Activated naive CD4-positive, alpha-beta T cell treated with anti-CD3 and anti-CD28 coated beads for 36 hours (primary cell): ENCODE measurements at regions not wholly inside any gene's neighbourhood (a gene's known extent, or its start where the extent isn't known, plus 50 kb on each side); places are given as distances from the start of the nearest gene placed in this dataset.
"Not testable (repeated sequence)": the region's sequence is repeated elsewhere in the genome, so short reads cannot be mapped to it uniquely, and the experiment has no call there.

Source experiments
- CTCF ChIA-PET: fragments of 350-600 bp; sonication (Branson Sonifier 250); formaldehyde crosslinking; loops from one replicate; lab custom pipeline; 2021; ENCODE audit warnings: antibody characterized with exemption; lab: Charles Lee
- DNase-seq: peaks from one replicate; pipeline ENCODE4 v3.0.0-alpha.2; 2020
- H3K27ac Mint-ChIP-seq: one replicate; pipeline ENCODE4 v1.8.0; 2021; ENCODE audit warnings: mild to moderate bottlenecking, mixed read lengths
- H3K27me3 Mint-ChIP-seq: one replicate; pipeline ENCODE4 v1.8.0; 2021; ENCODE audit warnings: low read depth, mixed read lengths
- H3K36me3 Mint-ChIP-seq: one replicate; pipeline ENCODE4 v1.8.0; 2021; ENCODE audit warnings: low read depth, mixed read lengths
- H3K4me1 Mint-ChIP-seq: one replicate; pipeline ENCODE4 v1.8.0; 2021; ENCODE audit warnings: low read depth, mixed read lengths
- H3K4me3 Mint-ChIP-seq: one replicate; pipeline ENCODE4 v1.8.0; 2021; ENCODE audit warnings: mild to moderate bottlenecking, moderate library complexity, mixed read lengths
- H3K9me3 Mint-ChIP-seq: one replicate; pipeline ENCODE4 v1.8.0; 2021; ENCODE audit warnings: mixed read lengths
- intact Hi-C: fragments of 100-400 bp; cut with micrococcal nuclease; formaldehyde crosslinking; loops from one replicate; pipeline ENCODE4 v1.15.1; 2023

DNA sequence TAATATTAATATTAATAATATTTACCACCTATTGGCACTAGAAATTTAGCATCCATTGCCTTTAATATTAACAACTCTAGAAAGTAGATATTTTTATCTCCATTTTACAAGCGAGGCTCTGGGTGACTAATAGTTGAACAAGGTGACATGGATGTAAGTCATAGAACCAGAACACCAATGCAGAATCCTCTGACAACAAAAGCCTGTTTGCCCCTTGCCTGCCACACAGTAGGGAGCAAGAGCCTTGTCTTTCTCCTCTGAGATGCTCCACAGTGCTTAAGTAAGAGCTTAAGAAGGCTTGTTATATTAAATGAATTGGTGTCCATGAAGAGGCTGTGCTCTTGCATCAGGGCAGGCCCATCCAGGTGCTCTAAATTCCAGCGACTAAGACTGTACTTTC is 51.2 kb upstream of the LBX1 start:
- CTCF ChIA-PET, result no interaction called here
- Mint-ChIP-seq H3K27me3 (peaks cover 33% of the 10 kb centered on the region), H3K36me3 (no peaks in the 10 kb centered on the region), H3K4me1 (peaks cover 2% of the 10 kb centered on the region), H3K4me3 (no peak overlapping the region), H3K9me3 (no peaks in the 10 kb centered on the region), H3K27ac (no peak overlapping the region)
- DNase-seq, result no peak
- intact Hi-C loops, result no loop called here

DNA sequence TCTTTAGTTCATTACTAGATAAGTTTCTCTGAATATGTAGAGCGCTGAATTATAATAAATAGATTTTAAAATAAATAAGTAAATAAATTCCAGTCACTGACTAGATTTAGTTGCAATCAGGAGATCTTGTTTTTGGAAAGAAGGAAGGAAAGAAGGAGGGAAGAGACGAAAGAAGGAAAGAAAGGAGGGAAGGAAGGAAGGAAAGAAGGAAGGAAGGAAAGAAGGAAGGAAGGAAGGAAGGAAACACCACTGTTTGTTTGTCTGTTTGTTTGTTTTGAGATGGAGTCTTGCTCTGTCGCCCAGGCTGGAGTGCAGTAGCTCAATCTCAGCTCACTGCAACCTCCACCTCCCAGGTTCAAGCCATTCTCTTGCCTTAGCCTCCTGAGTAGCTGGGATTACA is 51.7 kb upstream of the LBX1 start:
- H3K4me1 Mint-ChIP-seq, H3K27ac Mint-ChIP-seq, intact Hi-C loops, H3K4me3 Mint-ChIP-seq, CTCF ChIA-PET, H3K9me3 Mint-ChIP-seq, H3K36me3 Mint-ChIP-seq, DNase-seq: not testable (repeated sequence)
- H3K27me3 Mint-ChIP-seq, result peaks cover 37% of the 10 kb centered on the region

DNA sequence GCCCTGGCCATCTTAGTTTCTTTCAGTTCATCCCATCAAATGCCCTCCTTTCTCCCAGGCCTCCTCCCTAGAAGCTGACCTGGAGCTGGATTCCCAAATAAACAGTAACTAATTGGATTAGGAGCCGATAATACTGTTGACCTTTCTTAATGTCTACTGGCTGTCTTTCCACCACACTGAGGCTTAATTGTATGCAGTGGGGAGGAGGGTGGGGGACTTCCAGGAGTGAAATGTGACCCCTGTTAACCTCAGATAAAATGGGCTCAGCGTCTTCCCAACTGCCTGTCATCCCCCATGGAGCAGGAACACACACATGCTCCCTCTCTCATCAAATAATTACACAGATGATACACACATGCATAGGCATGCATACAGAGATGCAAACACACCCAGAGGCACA is 53.7 kb upstream of the LBX1 start:
- no peak overlapping the region for H3K27ac Mint-ChIP-seq
- H3K4me3 Mint-ChIP-seq, result no peak overlapping the region
- H3K4me1 Mint-ChIP-seq, result peaks cover 2% of the 10 kb centered on the region
- intact Hi-C loops, result no loop called here
- no peak for DNase-seq
- no peaks in the 10 kb centered on the region for H3K36me3 Mint-ChIP-seq
- H3K9me3 Mint-ChIP-seq, result no peaks in the 10 kb centered on the region
- CTCF ChIA-PET, result no interaction called here
- H3K27me3 Mint-ChIP-seq, result peaks cover 55% of the 10 kb centered on the region

DNA sequence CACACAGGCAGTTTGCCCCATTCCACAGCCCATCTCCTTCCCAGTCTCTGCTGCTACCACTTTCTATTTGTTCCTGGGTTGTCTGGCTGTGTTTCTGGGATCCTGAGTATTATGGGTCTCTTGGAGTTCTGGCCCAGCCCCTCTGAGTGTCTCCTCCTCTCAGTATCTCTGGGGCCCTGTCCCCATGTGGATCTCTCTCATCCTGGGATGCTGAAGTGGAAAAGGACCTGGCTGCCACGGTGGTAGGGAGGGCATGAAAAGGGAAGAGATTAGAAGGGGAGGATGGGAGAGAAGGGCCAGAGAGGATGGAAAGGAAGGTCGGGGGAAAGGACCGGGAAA is 54.5 kb upstream of the LBX1 start:
- Mint-ChIP-seq H3K27me3 (peaks cover 58% of the 10 kb centered on the region), H3K4me1 (peaks cover 2% of the 10 kb centered on the region), H3K36me3 (no peaks in the 10 kb centered on the region), H3K9me3 (no peaks in the 10 kb centered on the region), H3K27ac (no peak overlapping the region), H3K4me3 (no peak overlapping the region)
- intact Hi-C loops, result no loop called here
- CTCF ChIA-PET, result no interaction called here
- no peak for DNase-seq

DNA sequence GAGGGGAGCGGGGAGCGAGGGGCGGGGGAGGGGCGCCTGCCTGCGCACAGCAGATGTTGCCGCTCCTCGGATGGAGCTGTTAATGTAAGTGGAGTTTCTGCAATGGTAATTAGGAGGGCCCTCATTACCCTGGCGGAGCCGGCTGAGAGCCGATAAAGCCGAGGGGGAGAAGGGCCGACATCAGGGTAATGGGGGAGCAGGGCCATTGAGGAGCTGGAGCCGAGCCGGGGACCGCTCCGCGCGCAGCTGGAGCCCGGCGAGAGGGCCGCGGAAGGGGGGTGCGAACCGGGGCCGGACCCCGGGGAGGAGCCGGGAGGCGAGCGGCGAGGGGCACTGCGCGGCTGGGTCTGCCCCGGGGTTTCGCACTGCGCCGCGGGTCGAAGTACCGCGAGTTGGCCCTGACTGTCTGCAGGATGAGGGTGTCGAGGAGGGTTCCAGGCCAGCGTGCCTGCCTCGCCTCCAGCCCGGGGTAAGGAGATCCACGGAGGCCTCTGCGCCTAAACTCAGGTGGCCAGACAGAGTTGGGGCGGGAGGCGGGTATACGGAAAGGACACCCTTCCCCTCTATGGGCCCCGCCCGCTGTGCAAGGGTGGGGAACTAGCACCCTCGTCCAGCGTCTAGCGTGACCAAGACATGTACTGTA is 55.0 kb upstream of the LBX1 start:
- H3K4me1 Mint-ChIP-seq, result peaks cover 2% of the 10 kb centered on the region
- no peaks in the 10 kb centered on the region for H3K36me3 Mint-ChIP-seq
- DNase-seq, result no peak
- no peak overlapping the region for H3K27ac Mint-ChIP-seq
- peaks cover 59% of the 10 kb centered on the region for H3K27me3 Mint-ChIP-seq
- H3K9me3 Mint-ChIP-seq, result no peaks in the 10 kb centered on the region
- CTCF ChIA-PET, result interaction anchor here (1.1 kb wide), 1 partner anchor 70 kb away, joined by 3 read pairs; no protein-coding TSS in a partner anchor
- H3K4me3 Mint-ChIP-seq, result no peak overlapping the region
- intact Hi-C loops, result no loop called here

DNA sequence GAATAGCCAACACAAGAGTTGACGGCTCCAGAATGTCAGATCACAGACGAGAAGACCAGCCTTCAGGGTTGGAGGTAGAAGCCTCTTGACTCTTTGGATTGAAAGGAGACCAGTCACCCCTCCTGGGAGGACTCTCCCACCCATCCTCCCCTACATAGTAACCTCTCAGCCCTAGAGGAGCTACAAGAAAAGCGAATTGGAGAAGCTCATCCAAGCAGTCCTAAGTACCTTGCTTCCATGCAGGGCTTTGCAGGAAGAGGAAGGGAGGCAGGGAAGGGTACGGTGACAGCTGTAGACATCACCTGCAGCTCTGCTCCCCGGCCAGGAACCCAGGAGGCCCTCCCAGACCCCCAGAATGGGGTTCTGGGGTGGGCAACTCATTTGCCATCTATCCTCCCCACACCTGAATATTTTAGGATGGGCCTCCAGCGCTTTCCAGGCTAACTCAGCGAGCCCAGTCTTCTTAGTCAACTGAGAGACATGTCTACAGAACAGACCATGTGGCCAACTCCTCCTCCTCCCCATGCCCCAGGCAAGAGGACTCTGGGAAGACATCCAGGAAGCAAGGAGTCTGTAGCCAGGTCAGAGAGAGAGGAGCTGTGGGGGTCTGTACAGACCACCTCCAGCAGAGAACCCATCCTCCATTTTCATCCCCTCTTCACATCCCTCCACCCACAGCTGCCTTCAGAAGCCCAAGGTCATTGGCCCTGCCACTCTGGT is 55.6 kb upstream of the LBX1 start:
- Mint-ChIP-seq H3K4me3 (no peak overlapping the region), H3K27me3 (peaks cover 64% of the 10 kb centered on the region), H3K36me3 (no peaks in the 10 kb centered on the region), H3K27ac (no peak overlapping the region), H3K4me1 (peaks cover 2% of the 10 kb centered on the region), H3K9me3 (no peaks in the 10 kb centered on the region)
- CTCF ChIA-PET, result interaction anchor here (0.6 to 1.1 kb wide), 2 partner anchors 9 to 71 kb away, joined by 3 read pairs; no protein-coding TSS in a partner anchor
- DNase-seq, result no peak
- intact Hi-C loops, result no loop called here

DNA sequence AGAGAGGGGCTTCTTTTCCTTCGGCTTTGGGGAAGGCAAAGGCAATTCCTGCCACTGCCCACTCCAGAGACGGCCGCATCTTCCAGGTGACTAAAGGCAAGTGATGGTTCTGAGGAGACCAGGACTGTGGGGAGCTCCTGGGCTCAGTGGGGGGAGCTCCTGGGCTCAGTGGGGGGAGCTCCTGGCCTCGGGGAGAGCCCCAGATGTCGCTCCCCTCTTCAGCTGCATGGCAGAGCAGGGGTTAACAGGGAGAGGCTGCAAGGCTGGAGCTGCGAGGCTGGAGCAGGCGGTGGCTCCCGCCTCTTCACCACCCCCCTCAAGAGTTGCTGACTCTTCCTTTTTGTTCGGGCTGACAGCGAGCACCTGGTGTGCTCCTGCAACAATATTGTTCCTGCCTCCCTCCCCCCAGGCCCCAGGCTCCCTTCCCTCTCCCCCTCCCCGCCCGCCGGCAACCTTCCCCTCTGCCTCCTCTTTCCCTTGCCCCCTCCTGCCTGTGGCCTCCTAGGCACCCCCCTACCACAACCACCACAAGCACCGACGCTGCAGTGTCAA is 56.3 kb upstream of the LBX1 start:
- H3K27ac Mint-ChIP-seq, result no peak overlapping the region
- peaks cover 70% of the 10 kb centered on the region for H3K27me3 Mint-ChIP-seq
- H3K4me3 Mint-ChIP-seq, result no peak overlapping the region
- H3K4me1 Mint-ChIP-seq, result peaks cover 2% of the 10 kb centered on the region
- H3K9me3 Mint-ChIP-seq, result no peaks in the 10 kb centered on the region
- CTCF ChIA-PET, result interaction anchor here (0.6 to 1.1 kb wide), 3 partner anchors 10 to 116 kb away, joined by 3 read pairs; no protein-coding TSS in a partner anchor
- intact Hi-C loops, result no loop called here
- DNase-seq, result no peak
- no peaks in the 10 kb centered on the region for H3K36me3 Mint-ChIP-seq

DNA sequence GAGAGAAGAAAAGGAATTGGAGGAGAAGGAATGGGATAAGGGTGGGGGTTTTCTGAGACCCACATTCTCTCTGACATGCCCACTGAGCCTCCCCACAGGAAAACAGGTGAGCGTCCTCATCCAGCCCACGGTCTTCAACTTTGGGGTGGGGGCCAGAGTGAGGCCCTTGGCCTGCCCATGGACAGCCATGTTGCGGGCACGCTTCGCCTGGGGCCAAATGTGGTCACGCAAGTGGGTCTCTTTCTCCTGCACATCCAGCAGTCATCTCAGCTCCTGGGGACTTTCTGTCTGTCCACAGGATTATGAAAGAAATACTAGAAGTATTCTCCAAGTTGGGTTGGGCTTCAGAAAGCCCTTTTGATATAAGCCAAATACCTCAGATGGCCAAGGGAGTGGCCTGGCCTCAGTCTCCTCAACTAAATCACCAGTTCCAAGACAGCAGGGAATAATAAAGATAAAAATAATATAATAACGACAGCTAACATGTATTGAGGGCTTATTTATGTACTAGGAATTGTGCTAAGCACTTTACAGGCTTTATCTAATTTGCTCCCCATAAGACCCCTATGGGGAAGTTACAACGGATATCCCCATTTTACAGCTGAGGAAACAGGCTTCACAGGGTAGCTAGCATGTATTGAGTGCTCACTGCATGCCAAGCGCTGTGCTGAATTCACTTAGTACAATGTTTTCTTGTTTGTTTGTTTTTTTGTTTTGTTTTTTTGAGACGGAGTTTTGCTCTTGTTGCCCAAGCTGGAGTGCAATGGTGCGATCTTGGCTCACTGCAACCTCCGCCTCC is 57.2 kb upstream of the LBX1 start:
- Mint-ChIP-seq H3K4me3 (no peak overlapping the region), H3K4me1 (peaks cover 7% of the 10 kb centered on the region), H3K36me3 (no peaks in the 10 kb centered on the region), H3K27me3 (peaks cover 75% of the 10 kb centered on the region), H3K27ac (no peak overlapping the region), H3K9me3 (no peaks in the 10 kb centered on the region)
- CTCF ChIA-PET, result interaction anchor here (1.2 kb wide), 1 partner anchor 48 kb away, joined by 4 read pairs; no protein-coding TSS in a partner anchor
- DNase-seq, result no peak
- intact Hi-C loops, result no loop called here

DNA sequence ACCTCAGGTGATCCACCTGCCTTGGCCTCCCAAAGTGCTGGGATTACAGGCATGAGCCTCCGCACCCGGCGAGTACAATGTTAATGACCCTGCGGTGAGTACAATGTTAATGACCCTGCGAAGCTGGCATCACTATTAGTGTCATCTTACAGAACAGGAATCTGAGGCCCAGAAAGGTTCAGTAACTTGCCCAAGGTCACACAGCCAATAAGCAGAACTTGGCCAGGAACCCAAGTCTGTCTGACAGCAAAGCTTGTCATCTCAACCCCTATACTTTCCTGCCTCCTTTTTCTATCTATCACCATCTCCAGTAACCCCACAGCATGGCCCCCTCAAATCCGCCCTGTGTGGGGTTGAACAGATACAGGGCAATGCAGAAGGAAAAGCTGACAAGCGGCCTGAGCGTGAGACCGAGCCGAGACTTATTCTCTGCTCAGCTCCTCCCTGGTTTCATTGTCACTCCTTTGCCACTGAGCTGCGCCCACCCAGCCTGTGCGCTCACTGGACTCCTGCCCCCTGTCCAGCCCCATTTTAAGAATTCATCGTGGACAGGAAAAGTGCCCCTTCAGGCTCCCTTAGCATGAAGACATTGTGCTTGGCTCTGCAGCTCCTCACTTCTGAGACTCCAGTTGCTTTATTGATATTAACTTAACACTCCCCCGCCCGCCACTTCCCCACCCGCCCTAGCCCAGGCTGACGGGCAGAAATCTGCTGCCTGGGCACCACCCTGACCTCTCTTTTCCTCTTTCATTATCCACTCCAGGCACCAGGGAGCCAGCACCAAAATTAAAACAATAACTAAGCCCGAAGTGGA is 58.1 kb upstream of the LBX1 start:
- Mint-ChIP-seq H3K27me3 (peaks cover 77% of the 10 kb centered on the region), H3K9me3 (no peaks in the 10 kb centered on the region), H3K27ac (no peak overlapping the region), H3K4me3 (no peak overlapping the region), H3K4me1 (peaks cover 10% of the 10 kb centered on the region), H3K36me3 (no peaks in the 10 kb centered on the region)
- CTCF ChIA-PET, result interaction anchor here (0.5 to 6.1 kb wide), 5 partner anchors 15 to 273 kb away, joined by 3 to 74 read pairs (median 3); no protein-coding TSS in a partner anchor
- no peak for DNase-seq
- intact Hi-C loops, result no loop called here

DNA sequence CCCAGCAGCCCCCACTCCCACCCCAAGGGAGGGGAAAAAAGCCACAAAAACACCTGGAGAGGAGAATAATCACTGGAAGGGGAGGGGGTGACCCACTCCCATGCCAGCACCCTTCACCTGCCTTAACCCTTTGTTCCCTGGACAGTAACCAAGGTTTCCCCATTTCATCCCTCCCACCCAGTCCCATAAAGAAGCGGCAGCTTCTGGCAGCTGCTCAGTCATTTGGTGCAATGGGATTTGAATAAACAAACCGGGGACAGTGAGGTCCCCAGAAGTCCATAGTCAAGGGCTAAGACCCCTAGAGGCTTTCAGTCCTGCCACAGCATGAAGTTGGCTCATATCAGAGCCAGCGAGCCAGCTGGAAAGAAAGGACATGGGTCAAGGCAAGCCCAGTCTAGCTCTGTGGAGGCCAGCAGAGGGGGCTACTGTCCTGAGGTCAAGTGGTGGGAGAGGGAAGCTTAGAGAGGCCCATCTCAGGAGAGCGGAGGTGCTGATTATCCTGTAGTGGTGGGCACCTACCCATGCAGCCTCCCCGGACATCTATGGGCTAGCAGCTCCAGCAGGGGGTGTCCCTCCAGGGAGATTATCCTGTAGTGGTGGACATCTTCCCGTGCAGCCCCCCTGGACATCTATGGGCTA is 58.9 kb upstream of the LBX1 start:
- H3K27ac Mint-ChIP-seq, result no peak overlapping the region
- H3K4me3 Mint-ChIP-seq, result no peak overlapping the region
- peaks cover 10% of the 10 kb centered on the region for H3K4me1 Mint-ChIP-seq
- CTCF ChIA-PET, result interaction anchor here (0.5 to 6.1 kb wide), 7 partner anchors 14 to 274 kb away, joined by 3 to 74 read pairs (median 3); no protein-coding TSS in a partner anchor
- H3K36me3 Mint-ChIP-seq, result no peaks in the 10 kb centered on the region
- no peaks in the 10 kb centered on the region for H3K9me3 Mint-ChIP-seq
- intact Hi-C loops, result no loop called here
- peaks cover 73% of the 10 kb centered on the region for H3K27me3 Mint-ChIP-seq
- no peak for DNase-seq

DNA sequence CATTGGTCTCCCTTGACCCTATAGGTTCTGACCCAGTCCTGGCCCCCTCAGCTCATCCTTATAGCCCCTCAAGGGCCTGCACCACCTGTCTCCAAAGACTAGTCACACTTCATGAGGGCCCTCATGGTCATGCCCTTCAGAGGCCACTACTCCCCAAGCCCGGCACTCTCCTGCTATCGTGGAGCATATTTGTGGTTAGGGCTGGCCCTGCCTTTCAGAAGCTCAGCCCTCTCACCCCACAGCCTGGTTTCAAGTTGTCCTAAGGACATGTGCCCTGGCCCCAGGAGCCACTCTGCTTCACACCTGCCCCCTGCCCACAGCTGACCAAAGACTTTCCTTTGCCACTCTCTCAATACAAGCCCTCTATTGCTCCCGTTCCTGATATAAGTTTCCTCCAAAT is 60.3 kb upstream of the LBX1 start:
- Mint-ChIP-seq H3K27me3 (peaks cover 70% of the 10 kb centered on the region), H3K4me3 (no peak overlapping the region), H3K4me1 (peaks cover 8% of the 10 kb centered on the region), H3K9me3 (no peaks in the 10 kb centered on the region), H3K27ac (no peak overlapping the region), H3K36me3 (no peaks in the 10 kb centered on the region)
- no peak for DNase-seq
- intact Hi-C loops, result no loop called here
- CTCF ChIA-PET, result interaction anchor here (0.6 to 6.1 kb wide), 10 partner anchors 9 to 282 kb away, joined by 3 to 74 read pairs (median 4); no protein-coding TSS in a partner anchor
